Kidney epithelial cell (primary cell): ENCODE measurements at regions not wholly inside any gene's neighbourhood (a gene's known extent, or its start where the extent isn't known, plus 50 kb on each side); places are given as distances from the start of the nearest gene placed in this dataset.

Source experiments
- DNase-seq: peaks from one replicate; pipeline ENCODE4 v3.0.0-alpha.2; 2010; ENCODE audit warnings: low read depth
- H3K27me3 ChIP-seq: 2 replicates; pipeline ENCODE4 v1.6.0; 2011; ENCODE audit warnings: low read length; ENCODE audit not compliant: control insufficient read depth, insufficient read depth
- H3K36me3 ChIP-seq: 2 replicates; pipeline ENCODE4 v1.5.1; 2011; ENCODE audit warnings: low read length; ENCODE audit not compliant: control insufficient read depth, insufficient read depth
- H3K4me3 ChIP-seq: 2 replicates; pipeline ENCODE4 v1.5.1; 2011; ENCODE audit warnings: low read depth, mild to moderate bottlenecking, control low read depth, low read length
- TF ChIP-seq, protein P1 (sequence below): IDR thresholded peaks from 2 replicates; pipeline ENCODE4 v1.5.1; 2011; ENCODE audit warnings: mild to moderate bottlenecking, moderate library complexity, low read length, control low read depth, inconsistent platforms; ENCODE audit not compliant: insufficient read depth, poor library complexity, severe bottlenecking

DNA sequence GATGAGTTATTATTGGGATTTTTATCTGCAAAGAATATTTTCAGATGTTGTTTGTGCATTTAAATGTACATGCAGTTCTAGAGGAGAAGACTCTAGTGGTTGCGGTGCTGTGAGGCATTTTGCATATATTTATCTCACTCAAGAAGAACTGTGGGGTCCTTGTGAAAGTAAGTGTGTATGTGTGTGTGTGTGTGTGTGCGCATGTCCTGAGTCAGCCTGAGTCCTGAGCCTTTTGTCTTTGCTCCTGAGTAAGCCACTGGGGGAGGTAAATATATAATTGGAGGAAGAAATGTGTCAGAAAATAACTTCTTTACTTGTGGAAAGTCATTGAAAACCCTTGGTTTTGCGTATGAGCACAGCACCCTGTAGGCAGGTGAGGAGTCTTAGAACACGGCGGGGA is 55.6 kb upstream of the CD34 start:
- DNase-seq, result no peak
- Histone ChIP-seq H3K36me3 (no peaks in the 10 kb centered on the region), H3K4me3 (no peak overlapping the region), H3K27me3 (no peaks in the 10 kb centered on the region)
- TF ChIP-seq, protein P1, sequence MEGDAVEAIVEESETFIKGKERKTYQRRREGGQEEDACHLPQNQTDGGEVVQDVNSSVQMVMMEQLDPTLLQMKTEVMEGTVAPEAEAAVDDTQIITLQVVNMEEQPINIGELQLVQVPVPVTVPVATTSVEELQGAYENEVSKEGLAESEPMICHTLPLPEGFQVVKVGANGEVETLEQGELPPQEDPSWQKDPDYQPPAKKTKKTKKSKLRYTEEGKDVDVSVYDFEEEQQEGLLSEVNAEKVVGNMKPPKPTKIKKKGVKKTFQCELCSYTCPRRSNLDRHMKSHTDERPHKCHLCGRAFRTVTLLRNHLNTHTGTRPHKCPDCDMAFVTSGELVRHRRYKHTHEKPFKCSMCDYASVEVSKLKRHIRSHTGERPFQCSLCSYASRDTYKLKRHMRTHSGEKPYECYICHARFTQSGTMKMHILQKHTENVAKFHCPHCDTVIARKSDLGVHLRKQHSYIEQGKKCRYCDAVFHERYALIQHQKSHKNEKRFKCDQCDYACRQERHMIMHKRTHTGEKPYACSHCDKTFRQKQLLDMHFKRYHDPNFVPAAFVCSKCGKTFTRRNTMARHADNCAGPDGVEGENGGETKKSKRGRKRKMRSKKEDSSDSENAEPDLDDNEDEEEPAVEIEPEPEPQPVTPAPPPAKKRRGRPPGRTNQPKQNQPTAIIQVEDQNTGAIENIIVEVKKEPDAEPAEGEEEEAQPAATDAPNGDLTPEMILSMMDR, result no peak

DNA sequence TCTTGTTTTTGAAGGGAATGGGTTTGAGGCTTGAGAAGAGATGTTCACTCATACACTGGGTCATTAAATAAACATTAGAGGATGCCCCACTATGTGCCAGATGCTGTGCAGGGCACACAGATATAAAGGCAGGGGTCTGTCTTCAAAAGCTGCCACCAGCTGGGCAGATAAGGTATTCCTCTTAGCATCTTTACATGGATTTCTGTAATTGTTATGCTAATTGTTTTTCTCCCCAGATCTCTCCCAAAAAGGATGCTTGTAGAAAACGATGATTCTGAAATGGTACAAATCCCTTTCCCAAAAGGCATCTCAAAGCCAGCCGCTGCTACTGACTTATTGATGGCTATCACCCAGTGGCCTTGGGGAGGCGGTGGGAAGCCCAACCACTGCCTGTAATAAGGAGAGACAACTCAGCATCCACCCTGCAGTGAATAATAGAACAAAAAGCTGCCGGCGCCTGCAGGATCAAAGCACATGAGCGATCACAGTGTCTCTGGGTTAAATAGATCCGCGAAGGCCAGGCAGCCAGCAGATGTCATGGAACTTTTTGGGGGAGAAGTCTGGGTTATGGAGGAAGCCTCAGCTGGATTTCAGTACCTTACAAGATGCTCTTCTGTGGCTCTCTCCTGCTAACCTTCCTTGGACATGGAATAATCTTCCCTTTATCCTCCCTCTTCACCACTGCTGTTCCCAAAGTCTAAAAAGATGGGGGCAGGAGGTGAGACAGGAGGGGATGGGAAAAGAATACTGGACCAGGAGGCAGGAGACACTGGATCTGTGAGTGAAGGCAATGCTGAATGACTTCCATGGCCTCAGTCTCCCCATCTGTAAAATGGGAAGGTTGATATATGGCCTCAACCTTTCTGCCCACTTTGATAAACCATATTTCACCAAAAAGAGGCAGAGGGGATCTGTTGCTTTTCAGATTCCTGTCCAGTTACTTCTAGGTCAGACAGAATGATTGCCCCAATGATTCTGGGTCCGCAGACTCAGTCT is 54.8 kb upstream of the CD34 start:
- TF ChIP-seq, protein P1, result no peak
- no peak for DNase-seq
- H3K4me3 ChIP-seq, result no peak overlapping the region
- no peaks in the 10 kb centered on the region for H3K36me3 ChIP-seq
- no peaks in the 10 kb centered on the region for H3K27me3 ChIP-seq

DNA sequence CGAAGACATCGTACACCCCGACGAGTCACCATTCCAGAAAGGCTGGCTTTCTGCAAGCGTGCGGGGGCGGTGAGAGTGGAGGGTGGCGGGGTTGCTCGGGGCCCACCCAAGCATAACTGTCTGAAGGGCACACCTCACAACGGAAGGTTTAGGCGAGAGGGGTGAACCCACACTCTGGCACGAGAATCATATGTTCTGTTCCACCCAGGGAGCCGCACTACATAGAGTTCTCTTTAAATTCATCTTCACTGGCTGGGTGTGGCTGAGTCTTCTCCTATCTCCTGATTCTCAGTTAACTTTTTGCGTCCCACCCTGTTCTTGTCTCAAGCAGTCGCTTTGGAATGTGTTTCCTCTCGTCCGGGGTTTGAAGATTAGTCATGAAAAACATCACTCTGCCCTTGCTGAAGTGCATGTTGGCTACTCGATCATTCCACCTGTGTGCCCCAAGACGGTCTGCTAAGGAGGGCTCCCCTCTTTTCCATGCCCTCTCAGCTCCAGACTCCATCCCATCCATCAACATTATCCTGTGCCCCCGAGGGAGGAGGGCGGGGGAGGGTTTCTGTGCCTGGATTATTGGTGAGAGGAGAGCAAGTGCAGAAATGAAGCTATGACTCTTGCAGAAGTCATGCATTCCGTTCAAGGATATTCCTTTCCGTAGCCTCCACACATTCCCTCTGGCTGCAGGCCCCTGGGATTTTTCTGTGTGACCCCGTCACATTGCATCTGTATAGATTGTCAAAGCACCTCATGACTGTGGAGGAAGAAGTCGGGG is 53.5 kb upstream of the CD34 start:
- Histone ChIP-seq H3K4me3 (peak overlapping the region; percentile 33), H3K27me3 (no peaks in the 10 kb centered on the region), H3K36me3 (no peaks in the 10 kb centered on the region)
- TF ChIP-seq, protein P1, result no peak
- no peak for DNase-seq

DNA sequence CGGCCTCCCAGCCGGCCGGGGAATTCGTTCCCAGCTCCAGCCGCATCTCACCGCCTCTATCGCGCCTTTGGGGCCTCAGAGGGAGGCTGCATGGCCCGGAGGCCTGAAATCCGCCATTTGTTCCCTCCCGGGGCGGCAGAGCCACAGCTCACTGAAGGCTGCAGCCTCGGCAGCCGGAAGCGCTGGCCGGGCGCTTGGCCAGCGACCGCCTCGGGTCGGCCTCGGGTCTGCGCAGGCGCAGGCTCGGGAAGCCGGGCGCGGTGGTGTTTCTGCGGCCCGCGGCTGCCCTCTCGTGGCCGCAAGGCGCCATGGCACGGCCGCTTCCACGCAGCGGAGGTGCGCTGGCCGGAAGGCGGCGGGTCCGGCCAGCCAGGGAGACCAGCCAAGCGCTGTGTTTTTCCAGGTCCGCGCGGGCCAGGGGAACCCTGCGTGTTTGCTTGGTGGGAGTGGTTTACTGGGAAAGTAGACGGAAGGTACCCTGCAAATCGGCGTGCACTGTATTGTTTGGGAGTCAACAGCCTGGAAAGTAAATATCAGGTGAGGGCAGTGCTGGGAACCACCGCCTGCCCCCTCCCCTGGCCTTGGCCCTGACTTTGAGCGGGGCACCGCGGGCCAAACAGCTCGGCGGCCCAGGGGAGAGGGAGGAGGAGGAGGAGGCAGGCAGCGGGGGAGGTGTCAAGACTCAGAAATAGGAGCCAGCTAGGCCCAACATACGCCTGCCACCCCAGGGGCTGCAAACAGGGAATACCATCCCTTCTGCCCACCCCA is 52.7 kb upstream of the CD34 start:
- Histone ChIP-seq H3K27me3 (peaks cover 3% of the 10 kb centered on the region), H3K4me3 (peak overlapping the region; percentile 48), H3K36me3 (no peaks in the 10 kb centered on the region)
- TF ChIP-seq, protein P1, result peak; percentile 54
- peak; percentile 43 for DNase-seq

DNA sequence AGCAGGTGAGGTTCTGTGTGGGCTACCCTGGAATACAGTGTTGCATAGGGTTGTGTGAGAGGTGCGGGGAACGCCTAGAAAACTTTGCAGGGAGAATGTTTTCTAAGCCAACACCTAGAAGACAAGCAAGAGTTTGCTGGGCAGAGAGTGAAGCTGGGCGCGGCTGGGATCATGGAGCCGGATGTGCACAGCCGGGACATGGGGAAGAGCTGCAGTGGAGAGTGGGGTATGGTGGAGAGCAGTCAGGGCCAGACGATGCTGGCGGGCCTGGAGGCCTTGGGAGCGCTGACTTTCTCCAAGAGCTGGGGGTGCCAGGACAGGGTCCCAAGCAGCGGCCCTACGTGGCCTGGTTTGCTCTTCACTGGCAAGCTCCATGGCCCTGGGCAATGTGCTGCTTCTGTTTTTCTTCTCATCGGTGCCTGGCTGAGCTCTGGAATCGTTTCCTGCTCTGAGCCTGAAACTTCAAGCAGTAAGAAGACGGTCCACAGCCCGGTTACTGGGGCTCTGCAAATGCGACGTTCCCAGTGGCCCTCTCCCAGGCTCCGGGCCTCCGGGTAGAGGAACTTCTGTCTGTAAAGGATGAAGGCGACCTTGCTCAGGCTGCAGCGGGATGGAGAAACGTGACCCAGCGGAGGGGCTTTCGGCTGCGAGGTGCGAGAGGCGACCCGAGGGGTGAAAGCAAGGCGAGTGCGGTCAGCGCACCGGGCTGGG is 51.9 kb upstream of the CD34 start:
- no peak for DNase-seq

More for the DNA sequence above, 51.9 kb upstream of the CD34 start:
- peaks cover 3% of the 10 kb centered on the region for H3K27me3 ChIP-seq
- H3K4me3 ChIP-seq, result peak overlapping the region; percentile 48
- TF ChIP-seq, protein P1, result no peak
- H3K36me3 ChIP-seq, result no peaks in the 10 kb centered on the region
